ENCODE measurements at regions not wholly inside any gene's neighbourhood (a gene's known extent, or its start where the extent isn't known, plus 50 kb on each side); places are given as distances from the start of the nearest gene placed in this dataset.

GRCh38 chr5:174799121-174799520 lies 74.7 kb downstream of the MSX2 start:
- no peak overlapping the region for H3K27ac ChIP-seq
- TF ChIP-seq POLR2A (IDR thresholded peaks at IDR 0.05): no peak
- no peak for TF ChIP-seq EP300 (IDR thresholded peaks at IDR 0.05)
- H3K4me3 ChIP-seq: no peak overlapping the region
- H3K9me3 ChIP-seq: peaks cover 0 to 7% (median 0%) of the 10 kb centered on the region in 4 donors
- peak in 1 of 2 donors; percentile 10 for DNase-seq
- peaks cover 0 to 44% (median 4%) of the 10 kb centered on the region in 3 donors for H3K27me3 ChIP-seq
- H3K36me3 ChIP-seq: no peaks in the 10 kb centered on the region
- WGBS, 5 donors: 50 to 67% (median 58%) methylated on average over 8 of the region's 8 CpGs
- H3K4me1 ChIP-seq: no peaks in the 10 kb centered on the region
- intact Hi-C loops (cut with DNase I; ENCODE audit: low total_unique reads): no loop called here

DNA sequence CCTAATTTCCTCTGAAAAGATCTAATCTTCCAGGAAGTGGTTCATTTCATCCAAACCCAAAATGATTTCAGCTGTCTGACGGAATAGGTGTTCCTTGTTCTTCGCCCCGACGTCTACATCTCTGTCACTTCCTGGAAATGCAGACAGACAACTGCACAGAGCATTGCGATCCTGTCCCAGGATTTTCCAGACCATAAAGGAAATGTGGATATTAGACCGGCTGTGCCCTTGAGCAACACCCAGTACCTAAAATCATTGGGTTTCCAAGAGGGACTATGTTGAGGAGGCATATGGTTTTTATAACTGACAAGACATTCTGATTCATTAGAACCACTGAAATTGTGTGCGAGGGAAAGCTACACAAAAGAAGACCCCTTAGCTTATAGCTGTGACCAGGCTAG lies 74.2 kb downstream of the MSX2 start:
- intact Hi-C loops (cut with DNase I; ENCODE audit: low total_unique reads): no loop called here
- no peak for DNase-seq
- Histone ChIP-seq H3K27me3 (peaks cover 0 to 50% (median 9%) of the 10 kb centered on the region in 3 donors), H3K36me3 (no peaks in the 10 kb centered on the region), H3K9me3 (peaks cover 0 to 7% (median 0%) of the 10 kb centered on the region in 4 donors), H3K27ac (no peak overlapping the region), H3K4me3 (no peak overlapping the region), H3K4me1 (peaks cover 0 to 5% (median 5%) of the 10 kb centered on the region in 4 donors)
- TF ChIP-seq POLR2AphosphoS5 (IDR thresholded peaks at IDR 0.05): no peak
- no peak for TF ChIP-seq EP300 (IDR thresholded peaks at IDR 0.05)
- no peak for TF ChIP-seq CTCF (IDR thresholded peaks at IDR 0.05)
- no peak for TF ChIP-seq POLR2A (IDR thresholded peaks at IDR 0.05)
- 60 to 83% (median 73%) methylated on average over 7 of the region's 7 CpGs for WGBS, 5 donors

DNA sequence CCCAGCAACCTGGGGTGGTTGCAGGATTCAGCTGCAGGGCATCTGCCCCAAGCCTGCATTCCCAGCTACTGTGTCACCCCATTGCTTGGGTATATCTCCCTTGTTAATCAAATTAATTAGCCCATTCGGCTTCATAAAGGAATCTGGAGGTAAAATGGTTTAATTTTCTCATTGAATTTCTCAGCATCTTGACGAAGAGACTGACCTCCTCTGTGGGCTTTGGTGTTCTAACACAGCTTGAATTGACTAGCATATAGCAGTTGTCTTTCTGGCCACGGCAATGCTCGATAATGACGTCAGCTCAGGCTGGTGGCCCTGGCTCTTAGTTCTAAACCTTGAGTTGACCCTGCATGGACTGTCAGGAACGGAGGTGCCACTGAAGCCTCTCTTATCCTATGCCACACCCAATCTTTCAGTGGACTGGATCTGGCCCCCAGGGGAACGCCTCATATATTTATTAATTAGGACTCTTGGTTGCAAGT lies 72.4 kb downstream of the MSX2 start:
- Histone ChIP-seq H3K27ac (no peak overlapping the region), H3K9me3 (peaks cover 0 to 7% (median 0%) of the 10 kb centered on the region in 4 donors), H3K4me1 (peaks cover 0 to 8% (median 6%) of the 10 kb centered on the region in 4 donors), H3K27me3 (peaks cover 0 to 58% (median 14%) of the 10 kb centered on the region in 3 donors), H3K4me3 (no peak overlapping the region), H3K36me3 (no peaks in the 10 kb centered on the region)
- DNase-seq: no peak
- intact Hi-C loops (cut with DNase I; ENCODE audit: low total_unique reads): no loop called here
- TF ChIP-seq POLR2AphosphoS5 (IDR thresholded peaks at IDR 0.05) (no peak), POLR2A (IDR thresholded peaks at IDR 0.05) (no peak), CTCF (IDR thresholded peaks at IDR 0.05) (no peak)
- 75 to 78% (median 76%) methylated on average over 7 of the region's 7 CpGs for WGBS, 5 donors

DNA sequence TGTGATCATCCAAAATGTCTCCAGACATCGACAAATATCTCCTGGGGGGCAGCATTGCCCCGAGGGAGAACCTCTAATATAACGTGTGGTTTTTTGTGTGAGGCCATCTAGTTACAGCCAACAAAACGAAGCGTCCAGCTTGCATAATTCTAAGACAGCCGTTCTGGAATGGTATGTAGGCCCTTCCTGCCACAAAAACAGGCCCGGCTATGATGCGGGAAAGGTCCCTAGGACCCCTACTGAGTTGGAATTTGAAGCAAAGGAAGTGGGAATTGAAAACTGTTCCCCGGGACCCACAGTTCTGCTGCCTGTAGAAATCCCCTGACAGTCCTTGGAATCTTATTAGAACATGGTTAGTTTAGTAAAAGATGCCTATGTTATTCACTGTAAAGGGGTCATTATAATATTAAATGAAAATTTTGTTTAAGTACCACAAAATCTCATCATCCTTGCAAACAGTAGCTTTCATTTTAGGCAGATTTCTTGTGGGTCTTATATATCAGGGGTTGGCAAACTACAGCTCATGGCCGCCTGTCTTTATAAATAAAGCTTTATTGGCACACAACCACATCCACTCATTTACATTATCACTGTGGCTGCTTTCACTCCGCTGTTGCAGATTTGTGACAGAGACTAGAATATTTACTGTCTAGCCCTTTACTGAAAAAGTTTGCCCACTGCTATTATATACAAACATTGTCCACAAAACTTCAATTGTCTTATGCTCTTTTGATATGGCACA lies 70.7 kb downstream of the MSX2 start:
- no peak for TF ChIP-seq POLR2A (IDR thresholded peaks at IDR 0.05)
- no peak for TF ChIP-seq POLR2AphosphoS5 (IDR thresholded peaks at IDR 0.05)
- no peak for TF ChIP-seq CTCF (IDR thresholded peaks at IDR 0.05)
- TF ChIP-seq EP300 (IDR thresholded peaks at IDR 0.05): no peak
- peaks cover 0 to 58% (median 14%) of the 10 kb centered on the region in 3 donors for H3K27me3 ChIP-seq
- no peak for DNase-seq
- H3K4me1 ChIP-seq: peaks cover 0 to 8% (median 6%) of the 10 kb centered on the region in 4 donors
- intact Hi-C loops (cut with DNase I; ENCODE audit: low total_unique reads): loop anchor here (5.0 kb wide), 1 partner anchor 378 kb away; no protein-coding TSS in a partner anchor
- H3K4me3 ChIP-seq: no peak overlapping the region
- 49 to 60% (median 54%) methylated on average over 11 of the region's 11 CpGs for WGBS, 5 donors
- no peaks in the 10 kb centered on the region for H3K36me3 ChIP-seq
- H3K27ac ChIP-seq: no peak overlapping the region
- H3K9me3 ChIP-seq: no peaks in the 10 kb centered on the region
